Fibroblast of the conjunctiva (primary cell): ENCODE measurements at regions not wholly inside any gene's neighbourhood (a gene's known extent, or its start where the extent isn't known, plus 50 kb on each side); places are given as distances from the start of the nearest gene placed in this dataset.

Experiments used
- DNase-seq: peaks from one replicate; pipeline ENCODE4 v3.0.0-alpha.2; 2010; ENCODE audit warnings: low read depth

- DNase-seq, result no peak
Observed at GRCh38 chr5:174235221-174236011, 189.9 kb downstream of the NSG2 start.

- no peak for DNase-seq
Observed at GRCh38 chr5:174236070-174236469, 190.6 kb downstream of the NSG2 start.

- DNase-seq, result no peak
Observed at GRCh38 chr5:174239718-174240117, 194.2 kb downstream of the NSG2 start.

- no peak for DNase-seq
Observed at GRCh38 chr5:174242573-174242972, 197.1 kb downstream of the NSG2 start.

- DNase-seq, result no peak
Observed at GRCh38 chr5:174243904-174244303, 198.4 kb downstream of the NSG2 start.

GRCh38 chr5:174245516-174246075, 200.1 kb downstream of the NSG2 start:
- no peak for DNase-seq

- DNase-seq, result no peak
Observed at GRCh38 chr5:174246743-174247142, 201.2 kb downstream of the NSG2 start.

- no peak for DNase-seq
Observed at GRCh38 chr5:174247301-174247700, 201.8 kb downstream of the NSG2 start.

- DNase-seq, result no peak
Observed at GRCh38 chr5:174251305-174252000, 205.9 kb downstream of the NSG2 start.

GRCh38 chr5:174252121-174252520, 206.6 kb downstream of the NSG2 start:
- DNase-seq, result no peak

GRCh38 chr5:174259696-174260420, 214.4 kb downstream of the NSG2 start:
- no peak for DNase-seq

GRCh38 chr5:174271316-174271715, 225.8 kb downstream of the NSG2 start:
- DNase-seq, result no peak

GRCh38 chr5:174272671-174273070, 227.2 kb downstream of the NSG2 start:
- no peak for DNase-seq

- no peak for DNase-seq
Observed at GRCh38 chr5:174273325-174273724, 227.8 kb downstream of the NSG2 start.

GRCh38 chr5:174275959-174276358, 230.5 kb downstream of the NSG2 start:
- no peak for DNase-seq

GRCh38 chr5:174281089-174281760, 235.7 kb downstream of the NSG2 start:
- no peak for DNase-seq

- no peak for DNase-seq
Observed at GRCh38 chr5:174281855-174282254, 236.3 kb downstream of the NSG2 start.

- no peak for DNase-seq
Observed at GRCh38 chr5:174282391-174282790, 236.9 kb downstream of the NSG2 start.

- no peak for DNase-seq
Observed at GRCh38 chr5:174283211-174284005, 237.9 kb downstream of the NSG2 start.

- DNase-seq, result no peak
Observed at GRCh38 chr5:174284873-174285272, 239.4 kb downstream of the NSG2 start.

GRCh38 chr5:174287761-174288160, 242.3 kb downstream of the NSG2 start:
- DNase-seq, result no peak
